HG02610 (cell line): ENCODE measurements at regions not wholly inside any gene's neighbourhood (a gene's known extent, or its start where the extent isn't known, plus 50 kb on each side); places are given as distances from the start of the nearest gene placed in this dataset.

Experiments
- ATAC-seq: cut with Tn5 transposase; IDR thresholded peaks from one replicate; pipeline ENCODE4 v1.9.1; 2021; ENCODE audit warnings: mild to moderate bottlenecking, moderate library complexity; ENCODE audit not compliant: unreplicated experiment

DNA sequence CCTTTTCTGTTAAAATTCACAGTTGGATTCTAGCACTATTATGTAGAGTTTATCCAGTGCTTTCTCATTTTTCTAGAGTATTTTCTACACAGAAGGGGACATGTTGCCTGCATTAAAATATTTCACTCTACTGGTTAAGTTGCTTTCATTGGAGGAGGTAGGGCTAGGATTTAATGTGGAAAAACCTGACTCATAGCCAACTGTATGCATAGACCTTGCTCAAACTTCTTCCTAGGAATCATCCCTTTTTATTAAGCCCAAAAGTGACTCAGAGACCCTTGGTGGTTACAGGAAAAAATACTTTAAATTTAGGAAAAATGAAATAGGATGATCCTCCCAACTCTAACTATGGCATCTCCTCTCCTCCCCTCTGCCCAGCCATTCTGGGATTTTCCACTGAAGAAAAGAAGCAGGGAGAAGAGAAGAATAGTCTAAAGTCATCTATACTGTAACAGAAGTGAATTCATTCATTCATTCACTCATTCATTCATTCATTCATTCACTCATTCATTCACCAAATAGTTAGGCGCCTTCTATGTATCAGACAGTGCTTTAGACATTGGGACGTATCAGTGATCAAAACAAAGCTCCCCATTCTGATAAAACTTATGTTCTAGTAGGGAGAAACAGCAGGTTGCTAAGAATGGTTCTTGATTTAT is 109.0 kb upstream of the HTR2A start:
- ATAC-seq: no peak

- no peak for ATAC-seq
These were observed 107.7 kb upstream of the HTR2A start for GRCh38 chr13:47004540-47004939.

- no peak for ATAC-seq
These were observed 107.2 kb upstream of the HTR2A start for GRCh38 chr13:47004027-47004426.

GRCh38 chr13:47000165-47000564 is 103.3 kb upstream of the HTR2A start:
- ATAC-seq: no peak

DNA sequence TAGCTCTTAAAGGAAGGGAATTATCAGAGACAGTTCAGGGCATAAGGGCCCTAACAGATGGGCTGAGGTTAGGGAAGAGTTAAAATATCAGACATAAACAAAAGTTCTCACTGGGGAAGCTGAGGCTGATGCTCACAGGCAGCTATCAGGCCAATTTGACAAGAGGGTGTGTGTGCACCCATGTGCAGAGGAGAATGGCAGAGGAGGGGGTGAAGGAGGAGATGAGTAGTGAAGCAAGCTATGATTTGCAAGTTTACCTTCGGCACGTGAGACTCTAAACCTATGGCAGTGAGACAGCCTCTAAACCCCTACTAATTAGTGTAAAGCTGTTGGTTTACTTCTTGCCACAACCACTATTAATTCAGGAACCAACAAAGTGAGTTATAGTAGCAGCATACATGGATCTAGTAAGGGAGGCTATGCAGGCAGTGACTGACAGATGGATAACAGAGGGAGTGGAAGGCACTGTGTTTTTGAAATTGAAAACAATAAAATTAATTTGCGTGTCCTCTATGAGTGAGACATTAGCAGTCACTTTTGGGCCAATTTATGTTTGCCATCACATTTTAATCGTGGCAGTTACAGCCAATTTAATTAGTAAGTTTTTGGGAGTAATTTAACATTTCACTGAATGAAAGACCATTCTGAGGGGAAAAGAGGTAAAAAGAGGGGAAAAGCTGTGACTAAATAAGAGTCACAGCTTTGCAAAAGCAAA is 99.6 kb upstream of the HTR2A start:
- peak; percentile 54 for ATAC-seq

DNA sequence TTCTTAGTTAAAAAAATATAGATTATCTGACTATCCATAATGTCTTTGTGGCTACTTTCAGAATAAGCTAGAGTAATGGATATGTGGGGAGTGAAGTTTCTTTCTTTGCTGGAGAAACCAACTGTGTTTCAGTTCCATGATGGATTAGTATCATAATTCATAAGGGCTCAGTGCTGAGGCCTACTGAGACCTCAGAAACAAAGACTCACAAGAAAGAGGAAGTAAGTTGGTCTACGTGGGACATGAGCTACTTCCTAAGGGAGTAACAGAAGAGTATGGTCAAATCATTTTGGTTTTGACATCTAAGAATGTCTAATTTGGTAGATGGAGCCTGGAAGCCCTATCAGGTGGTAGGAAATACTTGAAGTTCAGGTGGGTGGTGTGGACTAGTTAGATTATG is 99.0 kb upstream of the HTR2A start:
- peak; percentile 93 for ATAC-seq

GRCh38 chr13:46994492-46994891 is 97.6 kb upstream of the HTR2A start:
- no peak for ATAC-seq

DNA sequence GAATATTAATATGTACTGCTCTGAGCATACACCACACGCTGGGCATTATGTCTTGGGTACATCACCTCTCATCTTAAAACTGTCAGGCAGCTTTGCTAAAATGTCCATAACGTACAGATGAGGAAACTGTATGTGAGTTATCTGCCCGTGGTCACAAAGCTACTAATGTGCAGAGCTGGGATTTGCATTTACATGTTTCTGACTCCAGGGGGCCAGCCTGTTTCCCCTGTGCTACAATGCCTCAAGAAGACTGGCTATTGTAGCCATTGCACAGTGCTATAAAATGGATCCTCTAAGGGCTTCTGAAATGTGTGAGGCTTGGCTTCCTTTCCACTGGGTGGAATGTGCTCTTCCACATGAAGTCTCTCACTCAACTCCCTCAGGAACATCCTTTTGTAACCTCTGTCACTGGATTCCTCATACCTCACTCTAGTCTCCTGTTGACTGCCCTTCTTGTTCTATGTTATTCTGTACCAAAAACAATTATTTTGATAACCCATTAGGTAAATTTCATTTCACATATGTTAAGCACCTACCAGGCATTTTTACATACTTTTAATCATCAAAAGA is 95.6 kb upstream of the HTR2A start:
- no peak for ATAC-seq

GRCh38 chr13:46983881-46984280 is 87.0 kb upstream of the HTR2A start:
- ATAC-seq: peak; percentile 67

- peak; percentile 92 for ATAC-seq
These were observed 86.2 kb upstream of the HTR2A start for GRCh38 chr13:46982856-46983582.

- no peak for ATAC-seq
These were observed 78.3 kb upstream of the HTR2A start for GRCh38 chr13:46975173-46975572.

- ATAC-seq: no peak
These were observed 71.6 kb upstream of the HTR2A start for GRCh38 chr13:46968450-46968849.

GRCh38 chr13:46964789-46965527 is 68.1 kb upstream of the HTR2A start:
- ATAC-seq: no peak

GRCh38 chr13:46963904-46964303 is 67.1 kb upstream of the HTR2A start:
- ATAC-seq: no peak

DNA sequence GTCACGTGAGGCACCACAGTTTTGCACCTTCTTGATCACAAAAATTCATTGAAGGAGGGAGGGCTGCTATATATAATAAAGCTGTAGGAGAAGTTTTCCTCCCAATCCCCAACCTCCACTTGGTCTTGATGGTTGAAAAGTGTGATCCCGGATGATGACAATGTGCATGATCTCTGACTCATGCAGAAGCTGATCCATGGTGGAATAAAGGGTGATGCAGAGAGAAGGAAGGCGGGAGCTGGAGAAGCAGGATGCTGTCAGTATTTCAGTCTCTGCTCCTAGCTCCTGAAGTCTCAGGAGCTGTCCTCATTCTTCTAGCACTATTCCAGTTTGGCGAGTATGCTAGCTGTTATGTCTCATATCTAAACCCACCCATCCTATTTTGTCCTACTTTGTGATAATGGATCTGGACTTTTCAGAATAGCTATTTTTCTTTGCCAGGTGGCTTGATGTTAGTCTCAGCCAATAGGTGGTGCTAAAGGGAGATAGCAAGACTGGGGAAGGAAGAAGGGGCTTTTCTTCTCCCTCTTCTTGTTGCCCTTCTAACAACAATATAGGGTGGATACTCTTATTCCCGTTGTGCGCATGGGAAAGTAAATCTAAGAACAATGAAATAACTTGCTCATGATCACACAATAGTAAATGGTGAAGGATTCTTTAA is 65.6 kb upstream of the HTR2A start:
- no peak for ATAC-seq

DNA sequence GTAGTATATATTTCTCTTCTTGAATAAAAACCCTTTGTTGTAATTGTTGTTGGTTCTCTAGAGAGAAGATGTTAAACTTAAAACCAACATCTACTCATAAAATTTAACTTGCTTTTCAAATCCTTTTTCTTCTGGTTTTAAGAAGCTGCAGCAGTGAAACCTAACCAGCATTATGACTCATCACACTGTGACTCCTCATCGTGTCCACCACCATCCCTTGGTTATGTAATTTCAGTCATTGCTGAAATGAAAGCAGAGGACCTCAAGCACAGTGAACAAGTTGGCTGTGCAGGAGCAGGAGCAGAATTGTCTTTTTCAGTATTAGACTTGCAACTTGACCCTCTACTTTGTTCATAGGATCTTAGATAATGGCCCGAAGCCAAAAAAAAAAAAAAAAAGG is 64.9 kb upstream of the HTR2A start:
- ATAC-seq: peak; percentile 100

GRCh38 chr13:46953941-46954340 is 57.1 kb upstream of the HTR2A start:
- no peak for ATAC-seq

DNA sequence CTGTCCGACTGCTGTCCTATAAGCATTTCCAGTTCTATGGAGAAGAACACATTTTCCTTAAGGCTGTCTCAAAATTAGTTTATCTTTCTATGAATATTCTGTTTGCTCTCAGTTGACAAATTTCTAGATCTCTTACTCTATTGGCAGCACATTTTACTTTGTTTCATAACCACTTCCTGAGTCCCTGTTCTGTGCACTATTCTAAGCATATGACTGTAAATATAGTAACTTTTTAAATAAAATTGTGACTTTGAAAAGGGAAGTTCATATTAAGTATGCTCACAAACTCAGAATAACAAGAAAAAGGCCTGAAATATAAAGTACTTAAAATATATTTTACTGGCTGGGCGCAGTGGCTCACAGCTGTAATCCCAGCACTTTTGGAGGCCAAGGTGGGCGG is 56.5 kb upstream of the HTR2A start:
- ATAC-seq: peak; percentile 70

GRCh38 chr13:46951516-46951915 is 54.7 kb upstream of the HTR2A start:
- ATAC-seq: no peak

DNA sequence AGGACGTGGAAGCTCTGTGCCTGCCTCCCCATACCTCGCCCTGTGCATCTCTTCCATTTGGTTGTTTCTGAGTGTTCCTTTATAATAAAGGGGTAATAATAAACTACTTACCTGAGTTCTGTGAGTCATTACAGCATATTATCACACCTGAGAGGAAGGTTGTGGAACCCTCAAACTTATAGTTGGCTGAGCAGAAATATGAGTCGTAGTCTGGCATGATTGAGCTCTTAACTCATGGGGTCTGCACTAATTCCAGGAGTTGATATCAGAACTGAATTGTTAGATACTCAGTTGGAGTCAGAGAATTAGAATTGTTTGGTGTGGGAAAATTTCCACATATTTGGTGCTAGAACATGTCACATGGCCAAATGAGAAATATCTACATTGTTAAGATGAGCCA is 52.4 kb upstream of the HTR2A start:
- no peak for ATAC-seq

DNA sequence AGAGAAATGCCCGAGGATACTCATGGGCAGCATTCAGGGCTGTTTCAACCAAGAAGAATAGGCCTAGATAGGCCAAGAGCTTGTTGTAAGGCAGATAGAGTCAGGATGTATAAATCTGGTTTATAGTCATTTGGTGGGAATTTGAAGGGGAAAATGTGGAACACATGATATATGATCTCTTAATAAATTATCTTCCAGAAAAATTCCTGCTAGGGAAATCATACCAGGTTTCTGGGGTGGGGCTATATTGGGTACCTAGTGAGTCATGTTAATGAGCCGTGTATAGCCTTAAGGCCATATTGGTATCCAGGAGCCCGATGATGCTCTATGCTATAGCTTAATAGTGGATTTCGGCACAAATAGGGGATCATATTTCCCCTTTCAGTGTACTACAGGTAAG is 51.5 kb upstream of the HTR2A start:
- ATAC-seq: no peak
